ENCODE measurements at regions not wholly inside any gene's neighbourhood (a gene's known extent, or its start where the extent isn't known, plus 50 kb on each side); places are given as distances from the start of the nearest gene placed in this dataset.

DNA sequence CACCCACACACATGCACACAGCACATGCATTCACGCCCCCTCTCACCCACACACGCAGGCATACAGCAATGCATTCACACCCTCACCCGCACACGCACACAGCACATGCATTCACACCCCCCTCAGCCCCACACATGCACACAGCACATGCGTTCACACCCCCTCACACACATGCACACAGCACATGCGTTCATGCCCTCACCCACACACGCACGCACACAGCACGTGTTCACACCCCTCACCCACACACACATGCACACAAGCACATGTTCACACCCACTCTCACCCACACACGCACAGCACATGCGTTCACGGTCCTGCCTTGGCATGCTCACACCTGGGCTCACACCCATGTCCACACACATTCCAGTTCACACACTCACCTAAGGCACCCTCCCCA is 64.2 kb downstream of the ENGASE start:
- no peak for DNase-seq

- no peak for DNase-seq
These were observed 63.2 kb downstream of the ENGASE start for GRCh38 chr17:79137789-79138165.

GRCh38 chr17:79137015-79137788 is 62.6 kb downstream of the ENGASE start:
- DNase-seq, result no peak

- no peak for DNase-seq
These were observed 62.0 kb downstream of the ENGASE start for GRCh38 chr17:79136596-79136995.
